ENCODE measurements at regions not wholly inside any gene's neighbourhood (a gene's known extent, or its start where the extent isn't known, plus 50 kb on each side); places are given as distances from the start of the nearest gene placed in this dataset.

- no peak overlapping the region for H3K9ac ChIP-seq (ENCODE audit: low read length in 3 of 3)
- no peaks in the 10 kb centered on the region for H3K4me1 ChIP-seq (ENCODE audit: control insufficient read depth in 2 of 3, insufficient read depth in 2 of 3, low read depth in 1 of 3, low read length in 3 of 3)
- H3K9me3 ChIP-seq (ENCODE audit: control insufficient read depth in 2 of 3, insufficient read depth in 1 of 3, low read length in 3 of 3), result peaks cover 0 to 4% (median 0%) of the 10 kb centered on the region in 3 donors
- FAIRE-seq (no peak), DNase-seq (peak in 4 of 5 donors; percentile 27 to 74 (median 54))
- TF ChIP-seq CTCF (IDR thresholded peaks at IDR 0.05; ENCODE audit: borderline replicate concordance, extremely low read depth, insufficient read depth), result no peak
- no peaks in the 10 kb centered on the region for H3K27me3 ChIP-seq (ENCODE audit: control insufficient read depth, insufficient read depth, low read length)
- H3K36me3 ChIP-seq (ENCODE audit: control insufficient read depth in 2 of 3, insufficient read depth in 3 of 3, low read length in 3 of 3), result no peaks in the 10 kb centered on the region
- no peak overlapping the region for H3K27ac ChIP-seq (ENCODE audit: low read depth in 2 of 2, low read length in 2 of 2)
- H3K4me3 ChIP-seq (ENCODE audit: low read length in 3 of 3), result no peak overlapping the region
- intact Hi-C loops (cut with DNase I), result no loop called here
Measured at GRCh38 chr18:75127143-75128021, 81.6 kb downstream of the PTGR3 start.

- no peak overlapping the region for H3K9ac ChIP-seq (ENCODE audit: low read length in 3 of 3)
- TF ChIP-seq CTCF (IDR thresholded peaks at IDR 0.05; ENCODE audit: borderline replicate concordance, extremely low read depth, insufficient read depth), result no peak
- peaks cover 0 to 4% (median 0%) of the 10 kb centered on the region in 3 donors for H3K9me3 ChIP-seq (ENCODE audit: control insufficient read depth in 2 of 3, insufficient read depth in 1 of 3, low read length in 3 of 3)
- no peaks in the 10 kb centered on the region for H3K4me1 ChIP-seq (ENCODE audit: control insufficient read depth in 2 of 3, insufficient read depth in 2 of 3, low read depth in 1 of 3, low read length in 3 of 3)
- no peaks in the 10 kb centered on the region for H3K27me3 ChIP-seq (ENCODE audit: control insufficient read depth, insufficient read depth, low read length)
- H3K36me3 ChIP-seq (ENCODE audit: control insufficient read depth in 2 of 3, insufficient read depth in 3 of 3, low read length in 3 of 3), result no peaks in the 10 kb centered on the region
- intact Hi-C loops (cut with DNase I), result no loop called here
- DNase-seq (peak in 2 of 5 donors; percentile 8 to 70), FAIRE-seq (no peak)
- H3K4me3 ChIP-seq (ENCODE audit: low read length in 3 of 3), result no peak overlapping the region
- no peak overlapping the region for H3K27ac ChIP-seq (ENCODE audit: low read depth in 2 of 2, low read length in 2 of 2)
Measured at GRCh38 chr18:75125382-75126331, 83.3 kb downstream of the PTGR3 start.

GRCh38 chr18:75124991-75125381, 84.0 kb downstream of the PTGR3 start:
- H3K27me3 ChIP-seq (ENCODE audit: control insufficient read depth, insufficient read depth, low read length), result no peaks in the 10 kb centered on the region
- peaks cover 0 to 1% (median 0%) of the 10 kb centered on the region in 3 donors for H3K9me3 ChIP-seq (ENCODE audit: control insufficient read depth in 2 of 3, insufficient read depth in 1 of 3, low read length in 3 of 3)
- intact Hi-C loops (cut with DNase I), result no loop called here
- no peak overlapping the region for H3K4me3 ChIP-seq (ENCODE audit: low read length in 3 of 3)
- no peak overlapping the region for H3K27ac ChIP-seq (ENCODE audit: low read depth in 2 of 2, low read length in 2 of 2)
- no peak for DNase-seq
- no peak overlapping the region for H3K9ac ChIP-seq (ENCODE audit: low read length in 3 of 3)
- H3K4me1 ChIP-seq (ENCODE audit: control insufficient read depth in 2 of 3, insufficient read depth in 2 of 3, low read depth in 1 of 3, low read length in 3 of 3), result no peaks in the 10 kb centered on the region
- no peaks in the 10 kb centered on the region for H3K36me3 ChIP-seq (ENCODE audit: control insufficient read depth in 2 of 3, insufficient read depth in 3 of 3, low read length in 3 of 3)
- no peak for FAIRE-seq
- TF ChIP-seq CTCF (IDR thresholded peaks at IDR 0.05; ENCODE audit: borderline replicate concordance, extremely low read depth, insufficient read depth), result no peak

Measured in kidney (tissue), 13 donors.